ENCODE measurements at regions not wholly inside any gene's neighbourhood (a gene's known extent, or its start where the extent isn't known, plus 50 kb on each side); places are given as distances from the start of the nearest gene placed in this dataset.

DNA sequence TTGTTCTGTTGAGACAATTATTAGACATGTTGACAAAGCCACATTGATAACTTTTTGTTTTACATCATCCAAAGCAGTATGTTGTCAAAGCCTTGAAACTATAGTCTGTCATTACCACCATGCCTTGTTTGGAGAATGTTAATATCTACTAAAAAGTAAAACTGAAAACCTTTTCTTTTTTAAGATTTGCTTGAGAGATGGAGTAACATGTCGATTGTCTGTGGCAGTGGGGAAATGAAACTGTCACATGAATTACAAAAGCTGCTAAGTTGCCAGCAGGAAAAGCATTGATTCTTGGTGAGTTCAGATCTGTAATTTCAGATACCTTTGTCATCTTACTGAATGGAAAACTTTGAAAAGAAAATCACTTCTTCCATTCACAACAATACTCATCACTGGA is 69.1 kb downstream of the TFPI2 start:
- TF ChIP-seq, protein P1, sequence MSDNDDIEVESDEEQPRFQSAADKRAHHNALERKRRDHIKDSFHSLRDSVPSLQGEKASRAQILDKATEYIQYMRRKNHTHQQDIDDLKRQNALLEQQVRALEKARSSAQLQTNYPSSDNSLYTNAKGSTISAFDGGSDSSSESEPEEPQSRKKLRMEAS (IDR thresholded peaks at IDR 0.05; ENCODE audit: insufficient read depth, insufficient read length): no peak
- no peak for TF ChIP-seq GATA2 (IDR thresholded peaks at IDR 0.05; ENCODE audit: insufficient read depth, insufficient read length, low read depth, low read length)
- TF ChIP-seq EZH2 (IDR thresholded peaks at IDR 0.05; ENCODE audit: borderline replicate concordance, low read depth, low read length, severe bottlenecking): no peak
- TF ChIP-seq MYC (IDR thresholded peaks at IDR 0.05; ENCODE audit: low read depth, low read length): no peak
- no peak for TF ChIP-seq FOS (IDR thresholded peaks at IDR 0.05; ENCODE audit: borderline replicate concordance, insufficient read depth, low read length)
- no peak for TF ChIP-seq POLR2A (IDR thresholded peaks at IDR 0.05; ENCODE audit: low read depth, low read length)
- TF ChIP-seq JUN (IDR thresholded peaks at IDR 0.05; ENCODE audit: borderline replicate concordance, insufficient read depth, insufficient read length, low read depth): no peak
- TF ChIP-seq, protein P2, sequence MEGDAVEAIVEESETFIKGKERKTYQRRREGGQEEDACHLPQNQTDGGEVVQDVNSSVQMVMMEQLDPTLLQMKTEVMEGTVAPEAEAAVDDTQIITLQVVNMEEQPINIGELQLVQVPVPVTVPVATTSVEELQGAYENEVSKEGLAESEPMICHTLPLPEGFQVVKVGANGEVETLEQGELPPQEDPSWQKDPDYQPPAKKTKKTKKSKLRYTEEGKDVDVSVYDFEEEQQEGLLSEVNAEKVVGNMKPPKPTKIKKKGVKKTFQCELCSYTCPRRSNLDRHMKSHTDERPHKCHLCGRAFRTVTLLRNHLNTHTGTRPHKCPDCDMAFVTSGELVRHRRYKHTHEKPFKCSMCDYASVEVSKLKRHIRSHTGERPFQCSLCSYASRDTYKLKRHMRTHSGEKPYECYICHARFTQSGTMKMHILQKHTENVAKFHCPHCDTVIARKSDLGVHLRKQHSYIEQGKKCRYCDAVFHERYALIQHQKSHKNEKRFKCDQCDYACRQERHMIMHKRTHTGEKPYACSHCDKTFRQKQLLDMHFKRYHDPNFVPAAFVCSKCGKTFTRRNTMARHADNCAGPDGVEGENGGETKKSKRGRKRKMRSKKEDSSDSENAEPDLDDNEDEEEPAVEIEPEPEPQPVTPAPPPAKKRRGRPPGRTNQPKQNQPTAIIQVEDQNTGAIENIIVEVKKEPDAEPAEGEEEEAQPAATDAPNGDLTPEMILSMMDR (IDR thresholded peaks at IDR 0.05; ENCODE audit: extremely low read depth in 1 of 2, insufficient read depth in 1 of 2, low read depth in 1 of 2, low read length in 2 of 2): no peak
- TF ChIP-seq POLR2AphosphoS5 (IDR thresholded peaks at IDR 0.05; ENCODE audit: insufficient read depth, low read depth, low read length): no peak
- Histone ChIP-seq H2AFZ (ENCODE audit: low read depth, low read length) (no peak overlapping the region), H3K4me3 (replicated peaks in 1 of 3; ENCODE audit: insufficient read depth in 1 of 3, low read depth in 1 of 3, low read length in 3 of 3) (no peak overlapping the region), H3K36me3 (ENCODE audit: control insufficient read depth in 2 of 2, extremely low read depth in 1 of 2, insufficient read depth in 2 of 2, low read length in 2 of 2) (no peaks in the 10 kb centered on the region), H3K27ac (ENCODE audit: insufficient read depth, low read depth, low read length) (no peak overlapping the region), H3K9me1 (replicated peaks; ENCODE audit: control insufficient read depth, extremely low read depth, insufficient read depth, low read length) (no peaks in the 10 kb centered on the region), H3K9me3 (replicated peaks; ENCODE audit: control insufficient read depth, insufficient read depth, low read length) (no peaks in the 10 kb centered on the region), H3K79me2 (ENCODE audit: control insufficient read depth, insufficient read depth, low read length) (no peaks in the 10 kb centered on the region), H4K20me1 (replicated peaks; ENCODE audit: control insufficient read depth, extremely low read depth, insufficient read depth, low read length) (no peaks in the 10 kb centered on the region), H3K4me1 (ENCODE audit: control insufficient read depth, extremely low read depth, insufficient read depth, low read length) (no peaks in the 10 kb centered on the region), H3K4me2 (ENCODE audit: insufficient read depth, low read length) (no peak overlapping the region), H3K27me3 (ENCODE audit: control insufficient read depth in 2 of 2, insufficient read depth in 2 of 2, low read length in 2 of 2) (no peaks in the 10 kb centered on the region), H3K9ac (replicated peaks; ENCODE audit: extremely low read depth, insufficient read depth, low read length) (no peak overlapping the region)
- CTCF ChIA-PET: no interaction called here
- dilution Hi-C loops (cut with MboI; ENCODE audit: extremely low pct_ligation_motif_present, low sequenced_read_pairs): no loop called here
- POLR2A ChIA-PET: no interaction called here
- intact Hi-C loops (cut with micrococcal nuclease): no loop called here
- FAIRE-seq (no peak), DNase-seq (ENCODE audit: low read depth, low spot score) (no peak)
- no TSS peak for BruUV-seq (replicated peaks)

All from endothelial cell of umbilical vein (primary cell).